ENCODE measurements at regions not wholly inside any gene's neighbourhood (a gene's known extent, or its start where the extent isn't known, plus 50 kb on each side); places are given as distances from the start of the nearest gene placed in this dataset.

GRCh38 chr22:48477031-48477721, 1350.5 kb downstream of the BRD1 start:
- no peak for DNase-seq (ENCODE audit: low read depth)
- no peak for TF ChIP-seq CTCF (IDR thresholded peaks at IDR 0.05; ENCODE audit: control insufficient read depth, extremely low read depth, insufficient read depth)
- no peak overlapping the region for H3K4me3 ChIP-seq (ENCODE audit: low read depth, low read length)

- no peak overlapping the region for H3K4me3 ChIP-seq (ENCODE audit: low read depth, low read length)
- no peak for DNase-seq (ENCODE audit: low read depth)
- no peak for TF ChIP-seq CTCF (IDR thresholded peaks at IDR 0.05; ENCODE audit: control insufficient read depth, extremely low read depth, insufficient read depth)
Measured at GRCh38 chr22:48476577-48476976, 1351.1 kb downstream of the BRD1 start.

- no peak for TF ChIP-seq CTCF (IDR thresholded peaks at IDR 0.05; ENCODE audit: control insufficient read depth, extremely low read depth, insufficient read depth)
- no peak overlapping the region for H3K4me3 ChIP-seq (ENCODE audit: low read depth, low read length)
- DNase-seq (ENCODE audit: low read depth), result no peak
Measured at GRCh38 chr22:48475661-48476345, 1351.9 kb downstream of the BRD1 start.

DNA sequence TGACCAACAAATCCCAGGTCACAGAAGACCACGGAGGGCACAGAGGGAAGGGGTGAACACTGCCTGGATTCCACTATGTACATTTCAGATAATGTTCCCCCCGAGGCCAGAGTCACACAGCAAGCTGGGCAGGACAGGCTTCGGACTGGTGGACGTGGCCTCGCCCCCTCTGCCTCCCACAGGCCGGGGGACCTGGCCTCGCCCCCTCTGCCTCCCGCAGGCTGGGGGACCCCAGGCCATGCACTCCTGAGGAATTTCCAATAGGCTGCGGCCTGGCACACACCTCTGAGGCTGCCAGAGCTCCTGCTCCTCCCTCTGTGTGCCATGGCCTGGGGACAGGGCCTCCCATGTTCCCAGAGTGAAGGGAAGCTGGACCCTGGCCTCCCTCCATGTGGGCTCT, 1352.8 kb downstream of the BRD1 start:
- DNase-seq (ENCODE audit: low read depth), result no peak
- H3K4me3 ChIP-seq (ENCODE audit: low read depth, low read length), result no peak overlapping the region
- no peak for TF ChIP-seq CTCF (IDR thresholded peaks at IDR 0.05; ENCODE audit: control insufficient read depth, extremely low read depth, insufficient read depth)

DNA sequence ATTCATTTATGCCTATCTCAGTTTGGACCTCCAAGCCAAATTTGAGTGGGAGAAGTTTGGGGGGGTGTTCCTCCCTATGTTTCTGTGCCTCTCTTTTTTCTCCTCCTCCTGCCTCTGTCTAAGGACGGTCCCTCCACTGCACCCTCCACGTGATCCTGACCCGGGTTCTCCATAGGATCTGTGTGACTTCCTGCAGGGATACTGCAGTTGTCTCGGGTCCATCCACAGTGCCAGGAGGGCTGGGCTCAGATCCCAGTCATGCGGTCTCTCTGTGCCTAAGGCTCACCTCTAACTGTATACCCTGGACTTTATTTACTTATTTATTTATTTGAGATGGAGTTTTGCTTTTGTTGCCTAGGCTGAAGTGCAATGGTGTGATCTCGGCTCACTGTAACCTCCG, 1354.5 kb downstream of the BRD1 start:
- no peak for DNase-seq (ENCODE audit: low read depth)
- no peak overlapping the region for H3K4me3 ChIP-seq (ENCODE audit: low read depth, low read length)
- TF ChIP-seq CTCF (IDR thresholded peaks at IDR 0.05; ENCODE audit: control insufficient read depth, extremely low read depth, insufficient read depth), result no peak

- no peak for TF ChIP-seq CTCF (IDR thresholded peaks at IDR 0.05; ENCODE audit: control insufficient read depth, extremely low read depth, insufficient read depth)
- H3K4me3 ChIP-seq (ENCODE audit: low read depth, low read length), result no peak overlapping the region
- DNase-seq (ENCODE audit: low read depth), result no peak
Measured at GRCh38 chr22:48464246-48464645, 1363.4 kb downstream of the BRD1 start.
